HepG2 (cell line): ENCODE measurements at regions not wholly inside any gene's neighbourhood (a gene's known extent, or its start where the extent isn't known, plus 50 kb on each side); places are given as distances from the start of the nearest gene placed in this dataset.

Experiments used
- ATAC-seq: fragments of 200-7000 bp; cut with Tn5 transposase; 3 replicates; pipeline ENCODE4 v1.9.1; 2020; ENCODE audit warnings: mild to moderate bottlenecking, moderate library complexity
- BruUV-seq: library from RNA; stranded (reverse); fragments of 400-500 nt; replicated peaks from 2 replicates; lab custom pipeline; 2021; lab: Mats Ljungman, UMichigan
- CTCF ChIA-PET: fragments of 300-600 bp; formaldehyde crosslinking; extraction: SDS; loops from one replicate; lab custom pipeline; 2021; ENCODE audit warnings: low total read pairs, inconsistent platforms, low intra/inter-chr PET ratio; lab: Yijun Ruan, JAX
- POLR2A ChIA-PET: fragments of 350-600 bp; sonication (Branson Sonifier 250); formaldehyde crosslinking; loops from one replicate; lab custom pipeline; 2020; ENCODE audit warnings: antibody characterized with exemption, inconsistent platforms; lab: Yijun Ruan, JAX
- DNase-seq: peaks from one replicate; pipeline ENCODE4 v3.0.0-alpha.2; 2015; ENCODE audit warnings: low spot score
- FAIRE-seq: peaks from 3 replicates; lab custom pipeline; 2011; peaks lifted over from hg19 to GRCh38; lab: Jason Lieb, UNC
- H2AFZ ChIP-seq: one replicate; pipeline ENCODE4 v1.6.1; 2011; ENCODE audit warnings: low read length, inconsistent platforms
- H3K27ac ChIP-seq: fragments of 300-600 bp; 3 replicates; pipeline ENCODE4 v1.8.0; 2011; ENCODE audit warnings: mixed run types, mild to moderate bottlenecking, mixed read lengths, low read length, inconsistent platforms; ENCODE audit not compliant: insufficient read depth; ENCODE audit errors: extremely low read length
- H3K27me3 ChIP-seq, 2 experiments: fragments of 200-600 bp in 1 of 2; 2 replicates in 1 of 2; 3 replicates in 1 of 2; pipeline versions ENCODE4 v1.6.0 to v1.8.0; 2011; ENCODE audit warnings: low read length in 2 of 2, mild to moderate bottlenecking in 2 of 2, moderate library complexity in 2 of 2, inconsistent platforms in 1 of 2; ENCODE audit not compliant: insufficient read depth in 2 of 2, control insufficient read depth in 1 of 2
- H3K36me3 ChIP-seq, 2 experiments: fragments of 200-600 bp in 1 of 2; replicated peaks in 1 of 2; 2 replicates in 1 of 2; 3 replicates in 1 of 2; pipeline versions ENCODE4 v1.5.1 to v1.8.0; 2011; ENCODE audit warnings: low read length in 2 of 2, inconsistent platforms in 1 of 2; ENCODE audit not compliant: insufficient read depth in 2 of 2, control insufficient read depth in 1 of 2
- H3K4me1 ChIP-seq: 2 replicates; pipeline ENCODE4 v1.5.1; 2012; ENCODE audit warnings: low read length, inconsistent platforms; ENCODE audit not compliant: insufficient read depth
- H3K4me2 ChIP-seq: 2 replicates; pipeline ENCODE4 v1.6.0; 2011; ENCODE audit warnings: low read depth, low read length, inconsistent platforms
- H3K4me3 ChIP-seq, 3 experiments: fragments of 200-600 bp in 1 of 3; sonication (generic), shearing (Covaris generic) in 1 of 3; replicated peaks in 1 of 3; 2 replicates each; pipeline ENCODE4 v1.5.1; 2011 to 2016; ENCODE audit warnings: low read length in 3 of 3, inconsistent platforms in 2 of 3, low read depth in 2 of 3, mild to moderate bottlenecking in 2 of 3, control low read depth in 1 of 3, mixed read lengths in 1 of 3; ENCODE audit not compliant: insufficient read depth in 1 of 3
- H3K79me2 ChIP-seq: one replicate; pipeline ENCODE4 v1.6.1; 2011; ENCODE audit warnings: low read length, inconsistent platforms; ENCODE audit not compliant: insufficient read depth
- H3K9ac ChIP-seq: 2 replicates; pipeline ENCODE4 v1.6.0; 2011; ENCODE audit warnings: mild to moderate bottlenecking, low read depth, low read length, inconsistent platforms; ENCODE audit not compliant: insufficient read depth
- H3K9me3 ChIP-seq: 2 replicates; pipeline ENCODE4 v1.5.1; 2012; ENCODE audit warnings: mild to moderate bottlenecking, low read length
- H4K20me1 ChIP-seq: 2 replicates; pipeline ENCODE4 v1.6.0; 2011; ENCODE audit warnings: inconsistent platforms, mild to moderate bottlenecking, low read length, moderate library complexity; ENCODE audit not compliant: insufficient read depth
- HHEX ChIP-seq: IDR thresholded peaks from 2 replicates; pipeline ENCODE4 v1.6.1; 2016; ENCODE audit warnings: control low read depth
- KDM2A ChIP-seq: sonication (generic); formaldehyde crosslinking; IDR thresholded peaks from 2 replicates; pipeline ENCODE4 v1.4.0; 2020; ENCODE audit warnings: low read depth, missing genetic modification reagents, borderline replicate concordance
- KLF13 ChIP-seq: sonication (generic); formaldehyde crosslinking; IDR thresholded peaks from 2 replicates; pipeline ENCODE4 v1.4.0; 2020; ENCODE audit warnings: mild to moderate bottlenecking, missing genetic modification reagents
- KLF16 ChIP-seq, 2 experiments: sonication (generic) in 1 of 2; formaldehyde crosslinking in 1 of 2; IDR thresholded peaks; 2 replicates each; pipeline versions ENCODE4 v1.6.1 to v1.8.0; 2016 to 2023; ENCODE audit warnings: missing genetic modification reagents in 2 of 2, missing compliant biosample characterization in 1 of 2
- MTA1 ChIP-seq: sonication (generic); formaldehyde crosslinking; IDR thresholded peaks from 2 replicates; pipeline ENCODE4 v1.4.0; 2020; ENCODE audit warnings: missing genetic modification reagents, mild to moderate bottlenecking, borderline replicate concordance
- SMAD1 ChIP-seq: sonication (generic); formaldehyde crosslinking; IDR thresholded peaks from 2 replicates; pipeline ENCODE4 v1.4.0; 2020; ENCODE audit warnings: missing genetic modification reagents, low read depth, mild to moderate bottlenecking, borderline replicate concordance
- ZIK1 ChIP-seq: sonication (generic); formaldehyde crosslinking; IDR thresholded peaks from 2 replicates; pipeline ENCODE4 v1.5.0; 2020; ENCODE audit warnings: mild to moderate bottlenecking, low read depth, missing genetic modification reagents, borderline replicate concordance
- ZNF550 ChIP-seq: sonication (generic); formaldehyde crosslinking; IDR thresholded peaks from 2 replicates; pipeline ENCODE4 v1.4.0; 2020; ENCODE audit warnings: mild to moderate bottlenecking, missing genetic modification reagents, borderline replicate concordance
- ZNF558 ChIP-seq: sonication (generic); formaldehyde crosslinking; IDR thresholded peaks from 2 replicates; pipeline ENCODE4 v1.9.0; 2022; ENCODE audit warnings: mild to moderate bottlenecking, missing genetic modification reagents, borderline replicate concordance
- ZNF660 ChIP-seq: sonication (generic); formaldehyde crosslinking; IDR thresholded peaks from 2 replicates; pipeline ENCODE4 v1.5.1; 2020; ENCODE audit warnings: mild to moderate bottlenecking, low read depth, missing genetic modification reagents, borderline replicate concordance
- WGBS: methylation state at CpG from one replicate; pipeline ENCODE4 v1.1.6; 2017; ENCODE audit warnings: low lambda C conversion rate; 5-methylcytosine and 5-hydroxymethylcytosine counted together
- in situ Hi-C: cut with HindIII; loops from 2 replicates; pipeline ENCODE4 v1.10.0; 2017; ENCODE audit warnings: low pct_unique_long_range_greater_than_20kb; ENCODE audit not compliant: extremely low pct_ligation_motif_present
- intact Hi-C: fragments of 100-400 bp; cut with micrococcal nuclease; formaldehyde crosslinking; loops from one replicate; pipeline ENCODE4 v1.10.0; 2022; ENCODE audit not compliant: unreplicated experiment
- TF ChIP-seq, protein P1 (sequence below): IDR thresholded peaks from 2 replicates; pipeline ENCODE4 v1.6.1; 2016
- TF ChIP-seq, protein P2 (sequence below): sonication (generic); formaldehyde crosslinking; IDR thresholded peaks from 2 replicates; pipeline ENCODE4 v1.4.0; 2020; ENCODE audit warnings: missing genetic modification reagents, borderline replicate concordance
- TF ChIP-seq, protein P3 (sequence below): sonication (generic); formaldehyde crosslinking; IDR thresholded peaks from 2 replicates; pipeline ENCODE4 v1.5.1; 2020; ENCODE audit warnings: missing genetic modification reagents, mild to moderate bottlenecking, borderline replicate concordance
- TF ChIP-seq, protein P4 (sequence below): sonication (generic); formaldehyde crosslinking; IDR thresholded peaks from 2 replicates; pipeline ENCODE4 v1.4.0; 2020; ENCODE audit warnings: mild to moderate bottlenecking, missing genetic modification reagents

DNA sequence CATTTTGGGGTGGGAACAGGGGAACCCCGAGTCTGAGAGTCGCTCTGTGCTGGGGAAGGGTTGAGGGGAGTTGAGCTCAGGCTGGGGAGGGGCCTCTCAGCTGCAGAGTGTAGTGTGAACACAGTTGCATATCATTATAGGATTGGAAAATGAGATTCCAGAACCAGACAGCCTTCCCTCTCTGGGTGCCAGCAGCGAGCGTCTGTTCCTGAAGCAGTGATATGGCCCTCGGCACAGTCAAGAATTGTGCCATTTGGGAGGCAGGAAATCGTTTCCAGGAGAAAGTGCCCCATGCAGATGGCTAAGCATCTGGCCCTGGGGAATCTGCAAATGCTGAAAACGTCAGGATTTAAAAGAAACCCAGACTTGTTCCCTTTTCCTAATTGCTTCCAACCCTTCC lies 70.4 kb upstream of the SFSWAP start:
- Histone ChIP-seq H3K9ac (no peak overlapping the region), H3K27ac (no peak overlapping the region), H3K27me3 (peaks cover 3 to 6% of the 10 kb centered on the region in 2 experiments; a peak in 4 of 5 replicates), H4K20me1 (0 out of 2 replicates have a peak, but pooled peaks cover 2% of the 10 kb centered on the region), H3K4me1 (no peaks in the 10 kb centered on the region), H3K4me2 (no peak overlapping the region), H3K9me3 (no peaks in the 10 kb centered on the region), H2AFZ (no peak overlapping the region), H3K36me3 (no peaks in the 10 kb centered on the region), H3K4me3 (no peak overlapping the region), H3K79me2 (no peaks in the 10 kb centered on the region)
- ChIA-PET CTCF (no interaction called here), POLR2A (no interaction called here)
- ATAC-seq (no peak), FAIRE-seq (no peak), DNase-seq (no peak)
- in situ Hi-C loops = no loop called here
- intact Hi-C loops = no loop called here
- BruUV-seq = no TSS peak
- no peak for TF ChIP-seq ZNF558 (CRISPR knock-in tag)
- TF ChIP-seq, all 625 proteins: peak for 0
- 0% methylated on average over 7 of the region's 7 CpGs for WGBS

DNA sequence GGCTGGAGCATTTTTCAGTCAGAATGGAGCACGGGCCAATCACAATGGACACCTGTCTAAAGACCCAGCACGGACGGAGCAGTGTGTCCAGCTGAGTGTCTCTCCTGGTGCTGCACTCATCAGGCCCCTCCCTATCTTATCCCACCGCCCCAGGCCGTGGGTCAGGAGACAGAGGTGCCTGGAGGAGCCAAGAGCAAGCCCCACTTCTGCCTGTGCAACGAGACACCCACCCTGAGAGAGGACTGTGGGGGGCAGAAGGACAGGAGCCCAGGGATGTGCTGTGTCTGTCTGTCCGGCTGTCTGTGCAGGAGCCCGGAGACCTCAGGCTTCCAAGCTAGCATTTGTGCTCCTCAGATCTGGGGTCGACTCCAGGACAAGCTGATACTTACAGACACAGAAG lies 69.6 kb upstream of the SFSWAP start:
- no peak overlapping the region for H3K27ac ChIP-seq
- no peak overlapping the region for H3K9ac ChIP-seq
- FAIRE-seq (no peak), DNase-seq (no peak), ATAC-seq (no peak)
- no peak overlapping the region for H2AFZ ChIP-seq
- H3K79me2 ChIP-seq = no peaks in the 10 kb centered on the region
- H4K20me1 ChIP-seq = 0 out of 2 replicates have a peak, but pooled peaks cover 2% of the 10 kb centered on the region
- H3K27me3 ChIP-seq = peaks cover 3 to 6% of the 10 kb centered on the region in 2 experiments; a peak in 4 of 5 replicates
- no TSS peak for BruUV-seq
- no peaks in the 10 kb centered on the region for H3K4me1 ChIP-seq
- intact Hi-C loops (no loop called here), in situ Hi-C loops (no loop called here)
- no peak overlapping the region for H3K4me2 ChIP-seq
- no peak overlapping the region for H3K4me3 ChIP-seq
- CTCF ChIA-PET = no interaction called here
- POLR2A ChIA-PET = no interaction called here
- no peaks in the 10 kb centered on the region for H3K36me3 ChIP-seq
- no peaks in the 10 kb centered on the region for H3K9me3 ChIP-seq
- WGBS = 0% methylated on average over 2 of the region's 9 CpGs
- TF ChIP-seq, protein P1, sequence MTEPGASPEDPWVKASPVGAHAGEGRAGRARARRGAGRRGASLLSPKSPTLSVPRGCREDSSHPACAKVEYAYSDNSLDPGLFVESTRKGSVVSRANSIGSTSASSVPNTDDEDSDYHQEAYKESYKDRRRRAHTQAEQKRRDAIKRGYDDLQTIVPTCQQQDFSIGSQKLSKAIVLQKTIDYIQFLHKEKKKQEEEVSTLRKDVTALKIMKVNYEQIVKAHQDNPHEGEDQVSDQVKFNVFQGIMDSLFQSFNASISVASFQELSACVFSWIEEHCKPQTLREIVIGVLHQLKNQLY (CRISPR knock-in tag) = no peak
- TF ChIP-seq KDM2A (CRISPR knock-in tag) (no peak), KLF13 (no peak), HHEX (CRISPR knock-in tag) (no peak), MTA1 (CRISPR knock-in tag) (no peak), ZIK1 (CRISPR knock-in tag) (no peak), ZNF550 (CRISPR knock-in tag) (no peak), KLF16 (CRISPR knock-in tag; IDR thresholded peaks at IDR 0.05) (no peak), SMAD1 (CRISPR knock-in tag) (no peak), ZNF660 (CRISPR knock-in tag) (no peak)
- TF ChIP-seq, protein P2, sequence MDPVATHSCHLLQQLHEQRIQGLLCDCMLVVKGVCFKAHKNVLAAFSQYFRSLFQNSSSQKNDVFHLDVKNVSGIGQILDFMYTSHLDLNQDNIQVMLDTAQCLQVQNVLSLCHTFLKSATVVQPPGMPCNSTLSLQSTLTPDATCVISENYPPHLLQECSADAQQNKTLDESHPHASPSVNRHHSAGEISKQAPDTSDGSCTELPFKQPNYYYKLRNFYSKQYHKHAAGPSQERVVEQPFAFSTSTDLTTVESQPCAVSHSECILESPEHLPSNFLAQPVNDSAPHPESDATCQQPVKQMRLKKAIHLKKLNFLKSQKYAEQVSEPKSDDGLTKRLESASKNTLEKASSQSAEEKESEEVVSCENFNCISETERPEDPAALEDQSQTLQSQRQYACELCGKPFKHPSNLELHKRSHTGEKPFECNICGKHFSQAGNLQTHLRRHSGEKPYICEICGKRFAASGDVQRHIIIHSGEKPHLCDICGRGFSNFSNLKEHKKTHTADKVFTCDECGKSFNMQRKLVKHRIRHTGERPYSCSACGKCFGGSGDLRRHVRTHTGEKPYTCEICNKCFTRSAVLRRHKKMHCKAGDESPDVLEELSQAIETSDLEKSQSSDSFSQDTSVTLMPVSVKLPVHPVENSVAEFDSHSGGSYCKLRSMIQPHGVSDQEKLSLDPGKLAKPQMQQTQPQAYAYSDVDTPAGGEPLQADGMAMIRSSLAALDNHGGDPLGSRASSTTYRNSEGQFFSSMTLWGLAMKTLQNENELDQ (CRISPR knock-in tag) = no peak
- TF ChIP-seq, protein P3, sequence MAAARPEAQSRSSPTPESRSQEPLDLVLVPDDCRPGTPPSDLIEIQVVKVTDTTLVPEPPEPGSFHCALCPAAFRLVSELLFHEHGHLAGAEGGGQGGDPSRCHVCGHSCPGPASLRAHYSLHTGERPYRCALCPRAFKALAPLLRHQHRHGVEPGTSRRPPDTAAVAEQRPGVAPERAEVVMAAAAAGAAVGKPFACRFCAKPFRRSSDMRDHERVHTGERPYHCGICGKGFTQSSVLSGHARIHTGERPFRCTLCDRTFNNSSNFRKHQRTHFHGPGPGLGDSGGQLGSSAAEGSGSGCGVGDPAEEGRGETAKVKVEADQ (CRISPR knock-in tag) = no peak
- TF ChIP-seq, protein P4, sequence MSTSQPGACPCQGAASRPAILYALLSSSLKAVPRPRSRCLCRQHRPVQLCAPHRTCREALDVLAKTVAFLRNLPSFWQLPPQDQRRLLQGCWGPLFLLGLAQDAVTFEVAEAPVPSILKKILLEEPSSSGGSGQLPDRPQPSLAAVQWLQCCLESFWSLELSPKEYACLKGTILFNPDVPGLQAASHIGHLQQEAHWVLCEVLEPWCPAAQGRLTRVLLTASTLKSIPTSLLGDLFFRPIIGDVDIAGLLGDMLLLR (CRISPR knock-in tag) = no peak
- TF ChIP-seq, all 625 proteins: peak for 0
